ENCODE measurements at regions not wholly inside any gene's neighbourhood (a gene's known extent, or its start where the extent isn't known, plus 50 kb on each side); places are given as distances from the start of the nearest gene placed in this dataset.
"Not testable (repeated sequence)": the region's sequence is repeated elsewhere in the genome, so short reads cannot be mapped to it uniquely, and the experiment has no call there.

- Histone ChIP-seq H3K4me3 (ENCODE audit: low read length) (no peak overlapping the region), H3K27me3 (ENCODE audit: control insufficient read depth, insufficient read depth, low read length) (no peaks in the 10 kb centered on the region), H3K27ac (ENCODE audit: low read length) (no peak overlapping the region), H3K4me1 (ENCODE audit: control insufficient read depth, insufficient read depth, low read length) (no peaks in the 10 kb centered on the region), H3K36me3 (ENCODE audit: control insufficient read depth, insufficient read depth, low read length) (no peaks in the 10 kb centered on the region), H3K9me3 (ENCODE audit: control insufficient read depth, insufficient read depth, low read length) (no peaks in the 10 kb centered on the region)
- DNase-seq, result no peak
- intact Hi-C loops (cut with micrococcal nuclease), result no loop called here
- H3K36me3 Mint-ChIP-seq, result no peaks in the 10 kb centered on the region
- H3K9me3 Mint-ChIP-seq, result no peaks in the 10 kb centered on the region
- H3K4me1 Mint-ChIP-seq, result peaks cover 0 to 11% of the 10 kb centered on the region in 2 donors
- H3K27me3 Mint-ChIP-seq (ENCODE audit: low read depth in 2 of 2), result peaks cover 0 to 2% of the 10 kb centered on the region in 2 donors
- no peak for ATAC-seq
- no peak overlapping the region for H3K4me3 Mint-ChIP-seq
- H3K27ac Mint-ChIP-seq, result no peak overlapping the region
- WGBS (ENCODE audit: insufficient coverage), result 54% methylated on average over 3 of the region's 3 CpGs
- TF ChIP-seq CTCF (IDR thresholded peaks at IDR 0.05), result no peak
Observed at GRCh38 chr5:99019812-99020697, 91.2 kb upstream of the CHD1 start.

- no peak for ATAC-seq
- 95% methylated on average over 4 of the region's 6 CpGs for WGBS (ENCODE audit: insufficient coverage)
- Mint-ChIP-seq H3K4me1 (peaks cover 0 to 11% of the 10 kb centered on the region in 2 donors), H3K36me3 (no peaks in the 10 kb centered on the region), H3K27me3 (ENCODE audit: low read depth in 2 of 2) (peaks cover 0 to 2% of the 10 kb centered on the region in 2 donors), H3K27ac (no peak overlapping the region), H3K9me3 (no peaks in the 10 kb centered on the region), H3K4me3 (no peak overlapping the region)
- Histone ChIP-seq H3K4me1 (ENCODE audit: control insufficient read depth, insufficient read depth, low read length) (no peaks in the 10 kb centered on the region), H3K27ac (ENCODE audit: low read length) (no peak overlapping the region), H3K36me3 (ENCODE audit: control insufficient read depth, insufficient read depth, low read length) (no peaks in the 10 kb centered on the region), H3K9me3 (ENCODE audit: control insufficient read depth, insufficient read depth, low read length) (no peaks in the 10 kb centered on the region), H3K4me3 (ENCODE audit: low read length) (no peak overlapping the region), H3K27me3 (ENCODE audit: control insufficient read depth, insufficient read depth, low read length) (no peaks in the 10 kb centered on the region)
- DNase-seq, result no peak
- TF ChIP-seq CTCF (IDR thresholded peaks at IDR 0.05), result no peak
- intact Hi-C loops (cut with micrococcal nuclease), result no loop called here
Observed at GRCh38 chr5:99019254-99019653, 90.4 kb upstream of the CHD1 start.

- Mint-ChIP-seq H3K36me3 (no peaks in the 10 kb centered on the region), H3K27ac (no peak overlapping the region), H3K9me3 (peaks cover 5 to 8% of the 10 kb centered on the region in 2 donors), H3K27me3 (ENCODE audit: low read depth in 2 of 2) (no peaks in the 10 kb centered on the region), H3K4me3 (no peak overlapping the region), H3K4me1 (peaks cover 3 to 5% of the 10 kb centered on the region in 2 donors)
- TF ChIP-seq CTCF (IDR thresholded peaks at IDR 0.05), result no peak
- intact Hi-C loops (cut with micrococcal nuclease), result no loop called here
- no peak overlapping the region for H3K27ac ChIP-seq (ENCODE audit: low read length)
- H3K4me1 ChIP-seq (ENCODE audit: control insufficient read depth, insufficient read depth, low read length), result no peaks in the 10 kb centered on the region
- H3K9me3 ChIP-seq (ENCODE audit: control insufficient read depth, insufficient read depth, low read length), result peaks cover 9% of the 10 kb centered on the region
- WGBS (ENCODE audit: insufficient coverage), result no CpG with 5 or more reads among the region's 3 CpGs
- DNase-seq (no peak), ATAC-seq (no peak)
- H3K27me3 ChIP-seq (ENCODE audit: control insufficient read depth, insufficient read depth, low read length), result no peaks in the 10 kb centered on the region
- H3K36me3 ChIP-seq (ENCODE audit: control insufficient read depth, insufficient read depth, low read length), result no peaks in the 10 kb centered on the region
- H3K4me3 ChIP-seq (ENCODE audit: low read length), result no peak overlapping the region
Observed at GRCh38 chr5:99010294-99010693, 81.5 kb upstream of the CHD1 start.

GRCh38 chr5:99008009-99008408, 79.2 kb upstream of the CHD1 start:
- H3K9me3 Mint-ChIP-seq; H3K36me3 ChIP-seq (ENCODE audit: control insufficient read depth, insufficient read depth, low read length); DNase-seq; H3K9me3 ChIP-seq (ENCODE audit: control insufficient read depth, insufficient read depth, low read length); H3K36me3 Mint-ChIP-seq; H3K27ac ChIP-seq (ENCODE audit: low read length); intact Hi-C loops (cut with micrococcal nuclease); ATAC-seq; H3K4me1 ChIP-seq (ENCODE audit: control insufficient read depth, insufficient read depth, low read length); H3K27me3 ChIP-seq (ENCODE audit: control insufficient read depth, insufficient read depth, low read length); H3K27me3 Mint-ChIP-seq (ENCODE audit: low read depth in 2 of 2); H3K27ac Mint-ChIP-seq; H3K4me3 Mint-ChIP-seq; H3K4me3 ChIP-seq (ENCODE audit: low read length): not testable (repeated sequence)
- peaks cover 13 to 15% of the 10 kb centered on the region in 2 donors for H3K4me1 Mint-ChIP-seq
- WGBS (ENCODE audit: insufficient coverage), result 96% methylated on average over 2 of the region's 2 CpGs
